ENCODE measurements at regions not wholly inside any gene's neighbourhood (a gene's known extent, or its start where the extent isn't known, plus 50 kb on each side); places are given as distances from the start of the nearest gene placed in this dataset.

DNA sequence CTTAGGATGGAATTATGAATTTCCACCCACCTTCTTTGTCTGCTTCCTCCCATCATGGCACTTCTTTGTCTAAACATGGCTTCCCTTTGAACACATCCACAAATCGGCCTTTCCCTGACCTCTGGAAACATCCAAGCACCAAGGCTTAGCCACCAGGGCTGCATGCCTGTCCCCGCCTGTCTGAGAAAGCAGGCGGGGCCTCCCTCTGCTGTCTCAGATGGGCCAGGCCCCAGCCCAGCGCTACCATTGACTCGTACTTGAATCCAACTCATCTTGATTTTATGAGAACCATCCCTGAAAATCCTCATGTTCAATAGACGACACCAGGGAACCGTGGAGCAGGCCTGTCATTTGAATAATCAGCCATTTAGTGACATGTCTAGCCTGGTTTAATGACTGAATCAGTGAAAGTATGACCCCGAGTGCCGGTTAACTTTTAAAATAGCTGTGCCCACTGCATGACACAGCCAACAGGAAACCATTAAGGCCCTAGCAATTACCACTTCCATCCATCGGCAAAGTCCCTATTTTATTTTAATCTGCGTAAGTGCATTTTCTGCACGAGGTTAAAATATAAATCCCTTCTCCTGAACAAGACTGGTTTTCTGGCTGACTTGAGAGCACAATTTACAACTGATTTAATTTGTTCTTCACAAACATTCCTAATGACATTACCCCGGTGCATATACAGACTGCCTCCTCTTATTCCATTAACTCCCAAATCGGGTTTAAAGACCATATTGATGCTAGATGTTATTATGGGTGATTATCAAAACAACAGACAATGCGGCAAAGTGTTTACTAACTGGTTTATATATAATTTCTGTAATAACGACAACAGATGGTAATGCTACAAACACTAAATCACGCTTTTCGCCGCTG lies 194.7 kb downstream of the BUB3 start:
- FAIRE-seq (no peak), DNase-seq (ENCODE audit: low read depth) (peak; percentile 9)
- H3K36me3 ChIP-seq (ENCODE audit: control insufficient read depth, insufficient read depth, low read length), result no peaks in the 10 kb centered on the region
- H3K27me3 ChIP-seq (ENCODE audit: control insufficient read depth, insufficient read depth, low read length), result no peaks in the 10 kb centered on the region
- TF ChIP-seq, protein P1, sequence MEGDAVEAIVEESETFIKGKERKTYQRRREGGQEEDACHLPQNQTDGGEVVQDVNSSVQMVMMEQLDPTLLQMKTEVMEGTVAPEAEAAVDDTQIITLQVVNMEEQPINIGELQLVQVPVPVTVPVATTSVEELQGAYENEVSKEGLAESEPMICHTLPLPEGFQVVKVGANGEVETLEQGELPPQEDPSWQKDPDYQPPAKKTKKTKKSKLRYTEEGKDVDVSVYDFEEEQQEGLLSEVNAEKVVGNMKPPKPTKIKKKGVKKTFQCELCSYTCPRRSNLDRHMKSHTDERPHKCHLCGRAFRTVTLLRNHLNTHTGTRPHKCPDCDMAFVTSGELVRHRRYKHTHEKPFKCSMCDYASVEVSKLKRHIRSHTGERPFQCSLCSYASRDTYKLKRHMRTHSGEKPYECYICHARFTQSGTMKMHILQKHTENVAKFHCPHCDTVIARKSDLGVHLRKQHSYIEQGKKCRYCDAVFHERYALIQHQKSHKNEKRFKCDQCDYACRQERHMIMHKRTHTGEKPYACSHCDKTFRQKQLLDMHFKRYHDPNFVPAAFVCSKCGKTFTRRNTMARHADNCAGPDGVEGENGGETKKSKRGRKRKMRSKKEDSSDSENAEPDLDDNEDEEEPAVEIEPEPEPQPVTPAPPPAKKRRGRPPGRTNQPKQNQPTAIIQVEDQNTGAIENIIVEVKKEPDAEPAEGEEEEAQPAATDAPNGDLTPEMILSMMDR (IDR thresholded peaks at IDR 0.05; ENCODE audit: insufficient read depth, low read length, severe bottlenecking), result no peak
- no peak overlapping the region for H3K4me3 ChIP-seq (ENCODE audit: low read depth, low read length)

DNA sequence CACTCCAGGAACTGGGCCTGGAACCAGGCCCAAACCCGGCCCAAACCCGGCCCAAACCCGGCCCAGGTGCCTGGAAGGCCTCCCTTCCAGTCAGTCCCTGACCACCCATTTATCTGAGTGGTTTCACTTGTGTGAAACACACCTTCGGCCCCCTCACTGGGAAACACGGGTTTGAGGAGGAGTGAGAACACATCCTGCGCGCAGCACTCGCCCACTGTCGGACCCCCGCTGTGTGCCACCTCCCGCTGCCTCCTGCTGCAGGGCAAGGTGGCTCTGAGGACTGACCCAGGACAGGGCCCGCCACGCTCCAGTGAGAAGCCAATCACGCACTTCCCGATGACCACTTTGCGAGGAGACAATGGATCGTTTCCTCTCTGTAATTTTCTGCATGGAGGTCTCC lies 197.5 kb downstream of the BUB3 start:
- DNase-seq (ENCODE audit: low read depth), result no peak
- Histone ChIP-seq H3K4me3 (ENCODE audit: low read depth, low read length) (no peak overlapping the region), H3K27me3 (ENCODE audit: control insufficient read depth, insufficient read depth, low read length) (peaks cover 2% of the 10 kb centered on the region), H3K36me3 (ENCODE audit: control insufficient read depth, insufficient read depth, low read length) (no peaks in the 10 kb centered on the region)
- no peak for FAIRE-seq
- TF ChIP-seq, protein P1 (IDR thresholded peaks at IDR 0.05; ENCODE audit: insufficient read depth, low read length, severe bottlenecking), result no peak

DNA sequence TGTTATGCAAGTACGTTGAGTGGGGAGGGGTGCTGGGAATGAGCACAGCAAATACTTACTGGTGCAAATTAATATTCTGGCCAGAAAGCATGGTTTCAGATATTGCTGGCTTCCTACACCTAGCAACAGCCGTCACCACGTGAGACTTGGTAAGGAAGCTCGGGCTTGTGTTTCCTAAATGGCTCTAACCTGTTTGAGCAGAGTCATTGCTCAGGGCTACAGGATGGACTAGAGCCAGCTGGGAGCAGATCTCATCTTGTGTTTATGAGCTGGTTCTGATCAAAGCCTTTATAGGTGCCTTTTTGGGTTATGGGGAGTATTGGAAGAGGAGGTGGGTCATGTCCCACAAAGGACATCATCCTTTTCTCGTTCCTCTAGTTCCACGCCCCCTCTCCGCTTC lies 200.3 kb downstream of the BUB3 start:
- Histone ChIP-seq H3K27me3 (ENCODE audit: control insufficient read depth, insufficient read depth, low read length) (peaks cover 2% of the 10 kb centered on the region), H3K4me3 (ENCODE audit: low read depth, low read length) (no peak overlapping the region), H3K36me3 (ENCODE audit: control insufficient read depth, insufficient read depth, low read length) (no peaks in the 10 kb centered on the region)
- TF ChIP-seq, protein P1 (IDR thresholded peaks at IDR 0.05; ENCODE audit: insufficient read depth, low read length, severe bottlenecking), result no peak
- FAIRE-seq, result no peak
- DNase-seq (ENCODE audit: low read depth), result peak; percentile 14

DNA sequence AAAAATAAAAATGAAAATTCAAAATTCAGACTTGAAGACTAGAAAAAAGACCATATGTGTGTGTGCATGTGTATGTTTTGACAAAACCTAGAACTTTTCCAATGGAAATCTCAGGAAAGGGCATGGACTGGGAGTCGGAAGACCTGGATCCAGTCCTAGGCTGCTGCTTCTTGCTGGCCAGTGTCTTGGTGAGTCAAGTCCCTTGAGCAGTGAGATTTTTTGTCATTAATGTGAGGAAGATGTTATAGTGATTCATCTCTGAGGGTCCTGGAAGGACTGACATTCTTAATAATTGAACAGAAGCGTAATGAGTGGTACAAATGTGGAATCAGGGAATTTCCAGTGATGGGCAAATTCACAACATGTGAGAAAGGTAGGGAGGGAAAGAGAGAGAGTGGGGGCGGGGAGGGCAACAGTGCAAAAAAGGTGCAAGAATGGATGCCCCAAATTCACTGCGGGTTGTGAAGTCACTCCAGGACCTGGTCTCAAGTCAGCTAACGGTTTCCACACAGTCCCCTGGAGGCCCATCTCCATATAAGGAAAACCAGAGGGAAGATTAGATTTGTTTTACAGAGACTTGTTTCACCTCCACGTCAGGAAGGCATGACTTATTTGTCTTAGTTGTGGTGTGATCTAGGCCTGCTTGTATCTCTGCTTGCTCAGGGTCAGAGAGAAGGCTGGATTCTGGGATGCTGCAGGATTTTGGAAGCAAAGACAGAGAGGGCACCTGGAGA lies 201.7 kb downstream of the BUB3 start:
- peaks cover 2% of the 10 kb centered on the region for H3K27me3 ChIP-seq (ENCODE audit: control insufficient read depth, insufficient read depth, low read length)
- no peaks in the 10 kb centered on the region for H3K36me3 ChIP-seq (ENCODE audit: control insufficient read depth, insufficient read depth, low read length)
- DNase-seq (ENCODE audit: low read depth) (no peak), FAIRE-seq (no peak)
- TF ChIP-seq, protein P1 (IDR thresholded peaks at IDR 0.05; ENCODE audit: insufficient read depth, low read length, severe bottlenecking), result no peak
- H3K4me3 ChIP-seq (ENCODE audit: low read depth, low read length), result no peak overlapping the region

DNA sequence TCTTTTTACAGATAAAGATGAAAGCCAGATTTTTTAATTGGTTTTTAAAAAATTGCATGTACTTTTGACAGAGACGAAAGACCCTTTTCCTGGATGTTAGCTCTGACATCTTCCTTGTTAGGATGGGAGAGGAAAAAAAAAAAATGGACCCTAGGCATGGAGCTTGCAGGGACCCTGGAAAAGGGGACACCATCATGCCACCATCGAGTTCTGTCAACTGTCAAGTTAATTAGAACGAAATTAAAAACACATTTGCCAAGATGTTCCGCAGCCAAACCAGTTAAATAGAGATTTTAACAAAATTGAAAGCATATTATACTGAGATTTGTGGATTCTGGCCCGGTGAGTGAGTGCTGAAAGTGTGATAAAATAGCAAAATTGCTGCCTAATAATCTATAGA lies 202.6 kb downstream of the BUB3 start:
- TF ChIP-seq, protein P1 (IDR thresholded peaks at IDR 0.05; ENCODE audit: insufficient read depth, low read length, severe bottlenecking), result no peak
- DNase-seq (ENCODE audit: low read depth), result no peak
- no peak for FAIRE-seq
- Histone ChIP-seq H3K4me3 (ENCODE audit: low read depth, low read length) (no peak overlapping the region), H3K36me3 (ENCODE audit: control insufficient read depth, insufficient read depth, low read length) (no peaks in the 10 kb centered on the region), H3K27me3 (ENCODE audit: control insufficient read depth, insufficient read depth, low read length) (peaks cover 2% of the 10 kb centered on the region)
